Ectodermal cell (in vitro differentiated cells): ENCODE measurements at regions not wholly inside any gene's neighbourhood (a gene's known extent, or its start where the extent isn't known, plus 50 kb on each side); places are given as distances from the start of the nearest gene placed in this dataset.

Source experiments
- H3K27ac ChIP-seq: 2 replicates; pipeline ENCODE4 v1.7.0; 2013; ENCODE audit warnings: mild to moderate bottlenecking, low read depth, low read length; ENCODE audit not compliant: insufficient read depth, poor library complexity, severe bottlenecking
- H3K27me3 ChIP-seq: 2 replicates; pipeline ENCODE4 v1.7.0; 2013; ENCODE audit warnings: mild to moderate bottlenecking, low read length; ENCODE audit not compliant: insufficient read depth, control insufficient read depth, poor library complexity, severe bottlenecking
- H3K36me3 ChIP-seq: one replicate; pipeline ENCODE4 v1.7.0; 2013; ENCODE audit warnings: low read length; ENCODE audit not compliant: control insufficient read depth, insufficient read depth
- H3K4me1 ChIP-seq: one replicate; pipeline ENCODE4 v1.7.0; 2013; ENCODE audit warnings: low read length; ENCODE audit not compliant: control insufficient read depth, insufficient read depth
- H3K4me3 ChIP-seq: 2 replicates; pipeline ENCODE4 v1.7.0; 2013; ENCODE audit warnings: low read depth, low read length, control low read depth; ENCODE audit not compliant: insufficient read depth
- H3K9me3 ChIP-seq: 2 replicates; pipeline ENCODE4 v1.7.0; 2013; ENCODE audit warnings: mild to moderate bottlenecking, low read length, moderate library complexity; ENCODE audit not compliant: control insufficient read depth
- WGBS, 2 experiments: methylation state at CpG; one replicate each; pipeline ENCODE4 v1.1.7; 2013; ENCODE audit warnings: missing lambda C conversion rate in 2 of 2; 5-methylcytosine and 5-hydroxymethylcytosine counted together

GRCh38 chr7:52018680-52019054 lies 702.1 kb upstream of the COBL start:
- Histone ChIP-seq H3K9me3 (no peaks in the 10 kb centered on the region), H3K27me3 (no peaks in the 10 kb centered on the region), H3K4me3 (no peak overlapping the region), H3K4me1 (peaks cover 5% of the 10 kb centered on the region), H3K27ac (no peak overlapping the region), H3K36me3 (no peaks in the 10 kb centered on the region)
- WGBS, 2 experiments = 86 to 87% methylated on average over 3 of the region's 3 CpGs

- Histone ChIP-seq H3K9me3 (no peaks in the 10 kb centered on the region), H3K4me3 (no peak overlapping the region), H3K27ac (peak overlapping the region; percentile 78), H3K36me3 (no peaks in the 10 kb centered on the region), H3K4me1 (peaks cover 5% of the 10 kb centered on the region), H3K27me3 (no peaks in the 10 kb centered on the region)
- WGBS, 2 experiments = 27 to 39% methylated on average over 7 to 8 of the region's 8 CpGs
Measured at GRCh38 chr7:52017802-52018679, 701.4 kb upstream of the COBL start.

GRCh38 chr7:52009181-52009580 lies 692.6 kb upstream of the COBL start:
- no peaks in the 10 kb centered on the region for H3K36me3 ChIP-seq
- H3K4me1 ChIP-seq = no peaks in the 10 kb centered on the region
- H3K9me3 ChIP-seq = no peaks in the 10 kb centered on the region
- H3K4me3 ChIP-seq = no peak overlapping the region
- no peaks in the 10 kb centered on the region for H3K27me3 ChIP-seq
- WGBS, 2 experiments = 89 to 95% methylated on average over 1 of the region's 1 CpG
- no peak overlapping the region for H3K27ac ChIP-seq

GRCh38 chr7:52006674-52007073 lies 690.1 kb upstream of the COBL start:
- Histone ChIP-seq H3K27ac (no peak overlapping the region), H3K9me3 (no peaks in the 10 kb centered on the region), H3K27me3 (no peaks in the 10 kb centered on the region), H3K36me3 (no peaks in the 10 kb centered on the region), H3K4me3 (no peak overlapping the region), H3K4me1 (no peaks in the 10 kb centered on the region)
- 91 to 94% methylated on average over 1 of the region's 1 CpG for WGBS, 2 experiments

GRCh38 chr7:52005613-52006012 lies 689.0 kb upstream of the COBL start:
- Histone ChIP-seq H3K27me3 (no peaks in the 10 kb centered on the region), H3K4me1 (no peaks in the 10 kb centered on the region), H3K36me3 (no peaks in the 10 kb centered on the region), H3K9me3 (no peaks in the 10 kb centered on the region), H3K4me3 (no peak overlapping the region), H3K27ac (no peak overlapping the region)
- WGBS, 2 experiments = 88 to 93% methylated on average over 3 to 4 of the region's 4 CpGs

- WGBS, 2 experiments = 94 to 97% methylated on average over 2 of the region's 2 CpGs
- Histone ChIP-seq H3K4me1 (no peaks in the 10 kb centered on the region), H3K36me3 (no peaks in the 10 kb centered on the region)
Measured at GRCh38 chr7:51995596-51996179, 679.1 kb upstream of the COBL start.

GRCh38 chr7:51982653-51983052 lies 666.0 kb upstream of the COBL start:
- WGBS, 2 experiments = 64% methylated on average over 5 of the region's 5 CpGs
- Histone ChIP-seq H3K9me3 (no peaks in the 10 kb centered on the region), H3K4me1 (no peaks in the 10 kb centered on the region), H3K27ac (no peak overlapping the region), H3K4me3 (no peak overlapping the region), H3K36me3 (no peaks in the 10 kb centered on the region), H3K27me3 (no peaks in the 10 kb centered on the region)

More at GRCh38 chr7:51995596-51996179, 679.1 kb upstream of the COBL start:
- no peaks in the 10 kb centered on the region for H3K27me3 ChIP-seq
- no peak overlapping the region for H3K27ac ChIP-seq
- no peaks in the 10 kb centered on the region for H3K9me3 ChIP-seq
- no peak overlapping the region for H3K4me3 ChIP-seq

- WGBS, 2 experiments = 84 to 87% methylated on average over 2 of the region's 2 CpGs
- H3K4me1 ChIP-seq = no peaks in the 10 kb centered on the region
- H3K4me3 ChIP-seq = no peak overlapping the region
- no peaks in the 10 kb centered on the region for H3K36me3 ChIP-seq
- no peak overlapping the region for H3K27ac ChIP-seq
- H3K27me3 ChIP-seq = no peaks in the 10 kb centered on the region
- H3K9me3 ChIP-seq = no peaks in the 10 kb centered on the region
Measured at GRCh38 chr7:51980812-51981211, 664.2 kb upstream of the COBL start.

- Histone ChIP-seq H3K4me1 (no peaks in the 10 kb centered on the region), H3K9me3 (no peaks in the 10 kb centered on the region), H3K4me3 (no peak overlapping the region), H3K27ac (no peak overlapping the region), H3K36me3 (no peaks in the 10 kb centered on the region), H3K27me3 (no peaks in the 10 kb centered on the region)
- WGBS, 2 experiments = 88% methylated on average over 1 of the region's 2 CpGs; no CpG with 5 or more reads in 1 of the 2 experiments
Measured at GRCh38 chr7:51980313-51980712, 663.7 kb upstream of the COBL start.

GRCh38 chr7:51977913-51978312 lies 661.3 kb upstream of the COBL start:
- Histone ChIP-seq H3K27ac (no peak overlapping the region), H3K4me3 (no peak overlapping the region), H3K9me3 (no peaks in the 10 kb centered on the region), H3K36me3 (no peaks in the 10 kb centered on the region), H3K27me3 (no peaks in the 10 kb centered on the region), H3K4me1 (no peaks in the 10 kb centered on the region)
